ENCODE measurements at regions not wholly inside any gene's neighbourhood (a gene's known extent, or its start where the extent isn't known, plus 50 kb on each side); places are given as distances from the start of the nearest gene placed in this dataset.

- POLR2A ChIA-PET: no interaction called here
- Histone ChIP-seq H3K36me3 (ENCODE audit: control insufficient read depth in 2 of 2, insufficient read depth in 2 of 2, low read length in 1 of 2) (no peaks in the 10 kb centered on the region), H3K4me3 (no peak overlapping the region), H4K20me1 (ENCODE audit: control insufficient read depth, insufficient read depth) (no peaks in the 10 kb centered on the region), H3K27me3 (replicated peaks in 1 of 2; ENCODE audit: control insufficient read depth in 2 of 2, insufficient read depth in 2 of 2, low read length in 1 of 2) (peaks cover 0 to 1% of the 10 kb centered on the region in 2 experiments; a peak in 2 of 4 replicates), H3K4me2 (ENCODE audit: control insufficient read depth, insufficient read depth) (no peak overlapping the region), H3K9ac (ENCODE audit: control insufficient read depth, insufficient read depth, low read length) (no peak overlapping the region), H2AFZ (ENCODE audit: control insufficient read depth, low read depth, low read length) (no peak overlapping the region), H3K9me3 (replicated peaks; ENCODE audit: control insufficient read depth, insufficient read depth, low read length) (no peaks in the 10 kb centered on the region), H3K4me1 (ENCODE audit: control insufficient read depth, insufficient read depth, low read length) (no peaks in the 10 kb centered on the region), H3K27ac (ENCODE audit: control insufficient read depth, insufficient read depth) (no peak overlapping the region), H3K79me2 (ENCODE audit: control insufficient read depth, insufficient read depth, low read length) (no peaks in the 10 kb centered on the region)
- DNase-seq (ENCODE audit: low read depth, low spot score): no peak
- 71% methylated on average over 14 of the region's 14 CpGs for WGBS (ENCODE audit: insufficient coverage, insufficient replicate concordance, low lambda C conversion rate, missing lambda C conversion rate)
- RAD21 ChIA-PET (ENCODE audit: unreplicated experiment): no interaction called here
- in situ Hi-C loops (cut with MboI) (loop anchor here (25.0 kb wide), 1 partner anchor 363 kb away; no protein-coding TSS in a partner anchor), intact Hi-C loops (cut with micrococcal nuclease; ENCODE audit: unreplicated experiment) (no loop called here)
- no peak for FAIRE-seq
- ATAC-seq: no peak
- SMC1A ChIA-PET (ENCODE audit: uncharacterized antibody, unreplicated experiment): no interaction called here
- CTCF ChIA-PET: interaction anchor here (0.6 kb wide), 1 partner anchor 114 kb away, joined by 3 read pairs; no protein-coding TSS in a partner anchor
- BruUV-seq (replicated peaks): no TSS peak
- TF ChIP-seq MEF2B (IDR thresholded peaks at IDR 0.05; ENCODE audit: partially characterized antibody, poor library complexity, severe bottlenecking): no peak
- TF ChIP-seq IKZF2 (IDR thresholded peaks at IDR 0.05): no peak
- no peak for TF ChIP-seq NFXL1 (IDR thresholded peaks at IDR 0.05; ENCODE audit: borderline replicate concordance)
- TF ChIP-seq FOS (IDR thresholded peaks at IDR 0.05; ENCODE audit: borderline replicate concordance, extremely low read depth, insufficient read length): no peak
- TF ChIP-seq TAF1 (IDR thresholded peaks at IDR 0.05; ENCODE audit: borderline replicate concordance, low read depth, low read length): no peak
- no peak for TF ChIP-seq BCL3 (IDR thresholded peaks at IDR 0.05; ENCODE audit: borderline replicate concordance, insufficient read depth, low read depth, low read length, poor library complexity, severe bottlenecking)
- TF ChIP-seq ZNF24 (IDR thresholded peaks at IDR 0.05): no peak
- no peak for TF ChIP-seq SMAD5 (IDR thresholded peaks at IDR 0.05; ENCODE audit: low read depth)
- TF ChIP-seq PML (IDR thresholded peaks at IDR 0.05; ENCODE audit: low read length): no peak
- no peak for TF ChIP-seq SIX5 (IDR thresholded peaks at IDR 0.05; ENCODE audit: low read depth, low read length, severe bottlenecking)
- no peak for TF ChIP-seq PAX8 (IDR thresholded peaks at IDR 0.05)
- no peak for TF ChIP-seq MYB (IDR thresholded peaks at IDR 0.05; ENCODE audit: borderline replicate concordance, low read depth, low read length)
- TF ChIP-seq NBN (IDR thresholded peaks at IDR 0.05): no peak
- no peak for TF ChIP-seq TBL1XR1 (IDR thresholded peaks at IDR 0.05; ENCODE audit: low read depth, low read length)
- no peak for TF ChIP-seq TARDBP (IDR thresholded peaks at IDR 0.05; ENCODE audit: borderline replicate concordance)
- no peak for TF ChIP-seq SREBF1 (IDR thresholded peaks at IDR 0.05; ENCODE audit: low read length)
Observed at GRCh38 chr7:155399577-155399976, 58.4 kb upstream of the EN2 start.
